Thyroid gland (tissue), 4 donors: ENCODE measurements at regions not wholly inside any gene's neighbourhood (a gene's known extent, or its start where the extent isn't known, plus 50 kb on each side); places are given as distances from the start of the nearest gene placed in this dataset.

Experiments
- POLR2A ChIP-seq, 2 donors: fragments of 450-650 bp; IDR thresholded peaks; one replicate each; pipeline ENCODE4 v1.6.1; 2017; ENCODE audit warnings: antibody characterized with exemption in 2 of 2, mild to moderate bottlenecking in 2 of 2, moderate library complexity in 1 of 2
- TF ChIP-seq, protein P1 (sequence below), 6 experiments: fragments of 200-600 bp in 3 of 6; fragments of 450-650 bp in 3 of 6; sonication (generic) in 3 of 6; IDR thresholded peaks; one replicate each; pipeline ENCODE4 v1.5.1; 2016 to 2019; ENCODE audit warnings: antibody characterized with exemption in 6 of 6, mild to moderate bottlenecking in 2 of 6, inconsistent platforms in 1 of 6, moderate library complexity in 1 of 6

GRCh38 chr9:591292-591691 lies 250.2 kb upstream of the DMRT1 start:
- TF ChIP-seq, protein P1, sequence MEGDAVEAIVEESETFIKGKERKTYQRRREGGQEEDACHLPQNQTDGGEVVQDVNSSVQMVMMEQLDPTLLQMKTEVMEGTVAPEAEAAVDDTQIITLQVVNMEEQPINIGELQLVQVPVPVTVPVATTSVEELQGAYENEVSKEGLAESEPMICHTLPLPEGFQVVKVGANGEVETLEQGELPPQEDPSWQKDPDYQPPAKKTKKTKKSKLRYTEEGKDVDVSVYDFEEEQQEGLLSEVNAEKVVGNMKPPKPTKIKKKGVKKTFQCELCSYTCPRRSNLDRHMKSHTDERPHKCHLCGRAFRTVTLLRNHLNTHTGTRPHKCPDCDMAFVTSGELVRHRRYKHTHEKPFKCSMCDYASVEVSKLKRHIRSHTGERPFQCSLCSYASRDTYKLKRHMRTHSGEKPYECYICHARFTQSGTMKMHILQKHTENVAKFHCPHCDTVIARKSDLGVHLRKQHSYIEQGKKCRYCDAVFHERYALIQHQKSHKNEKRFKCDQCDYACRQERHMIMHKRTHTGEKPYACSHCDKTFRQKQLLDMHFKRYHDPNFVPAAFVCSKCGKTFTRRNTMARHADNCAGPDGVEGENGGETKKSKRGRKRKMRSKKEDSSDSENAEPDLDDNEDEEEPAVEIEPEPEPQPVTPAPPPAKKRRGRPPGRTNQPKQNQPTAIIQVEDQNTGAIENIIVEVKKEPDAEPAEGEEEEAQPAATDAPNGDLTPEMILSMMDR (IDR thresholded peaks at IDR 0.05) = no peak
- TF ChIP-seq POLR2A (IDR thresholded peaks at IDR 0.05) = peak in 1 of 2 donors; percentile 41
